HepG2 (cell line): ENCODE measurements at regions not wholly inside any gene's neighbourhood (a gene's known extent, or its start where the extent isn't known, plus 50 kb on each side); places are given as distances from the start of the nearest gene placed in this dataset.
A peak's percentile ranks its signal among the peaks of the same experiment; 100 is the strongest.

Source experiments
- ATAC-seq: fragments of 200-7000 bp; cut with Tn5 transposase; 3 replicates; pipeline ENCODE4 v1.9.1; 2020; ENCODE audit warnings: mild to moderate bottlenecking, moderate library complexity
- BruUV-seq: library from RNA; stranded (reverse); fragments of 400-500 nt; replicated peaks from 2 replicates; lab custom pipeline; 2021; lab: Mats Ljungman, UMichigan
- CTCF ChIA-PET: fragments of 300-600 bp; formaldehyde crosslinking; extraction: SDS; loops from one replicate; lab custom pipeline; 2021; ENCODE audit warnings: low total read pairs, inconsistent platforms, low intra/inter-chr PET ratio; lab: Yijun Ruan, JAX
- POLR2A ChIA-PET: fragments of 350-600 bp; sonication (Branson Sonifier 250); formaldehyde crosslinking; loops from one replicate; lab custom pipeline; 2020; ENCODE audit warnings: antibody characterized with exemption, inconsistent platforms; lab: Yijun Ruan, JAX
- DNase-seq: peaks from one replicate; pipeline ENCODE4 v3.0.0-alpha.2; 2015; ENCODE audit warnings: low spot score
- FAIRE-seq: peaks from 3 replicates; lab custom pipeline; 2011; peaks lifted over from hg19 to GRCh38; lab: Jason Lieb, UNC
- H2AFZ ChIP-seq: one replicate; pipeline ENCODE4 v1.6.1; 2011; ENCODE audit warnings: low read length, inconsistent platforms
- H3K27ac ChIP-seq: fragments of 300-600 bp; 3 replicates; pipeline ENCODE4 v1.8.0; 2011; ENCODE audit warnings: mixed run types, mild to moderate bottlenecking, mixed read lengths, low read length, inconsistent platforms; ENCODE audit not compliant: insufficient read depth; ENCODE audit errors: extremely low read length
- H3K27me3 ChIP-seq, 2 experiments: fragments of 200-600 bp in 1 of 2; 2 replicates in 1 of 2; 3 replicates in 1 of 2; pipeline versions ENCODE4 v1.6.0 to v1.8.0; 2011; ENCODE audit warnings: low read length in 2 of 2, mild to moderate bottlenecking in 2 of 2, moderate library complexity in 2 of 2, inconsistent platforms in 1 of 2; ENCODE audit not compliant: insufficient read depth in 2 of 2, control insufficient read depth in 1 of 2
- H3K36me3 ChIP-seq, 2 experiments: fragments of 200-600 bp in 1 of 2; replicated peaks in 1 of 2; 2 replicates in 1 of 2; 3 replicates in 1 of 2; pipeline versions ENCODE4 v1.5.1 to v1.8.0; 2011; ENCODE audit warnings: low read length in 2 of 2, inconsistent platforms in 1 of 2; ENCODE audit not compliant: insufficient read depth in 2 of 2, control insufficient read depth in 1 of 2
- H3K4me1 ChIP-seq: 2 replicates; pipeline ENCODE4 v1.5.1; 2012; ENCODE audit warnings: low read length, inconsistent platforms; ENCODE audit not compliant: insufficient read depth
- H3K4me2 ChIP-seq: 2 replicates; pipeline ENCODE4 v1.6.0; 2011; ENCODE audit warnings: low read depth, low read length, inconsistent platforms
- H3K4me3 ChIP-seq, 3 experiments: fragments of 200-600 bp in 1 of 3; sonication (generic), shearing (Covaris generic) in 1 of 3; replicated peaks in 1 of 3; 2 replicates each; pipeline ENCODE4 v1.5.1; 2011 to 2016; ENCODE audit warnings: low read length in 3 of 3, inconsistent platforms in 2 of 3, low read depth in 2 of 3, mild to moderate bottlenecking in 2 of 3, control low read depth in 1 of 3, mixed read lengths in 1 of 3; ENCODE audit not compliant: insufficient read depth in 1 of 3
- H3K79me2 ChIP-seq: one replicate; pipeline ENCODE4 v1.6.1; 2011; ENCODE audit warnings: low read length, inconsistent platforms; ENCODE audit not compliant: insufficient read depth
- H3K9ac ChIP-seq: 2 replicates; pipeline ENCODE4 v1.6.0; 2011; ENCODE audit warnings: mild to moderate bottlenecking, low read depth, low read length, inconsistent platforms; ENCODE audit not compliant: insufficient read depth
- H3K9me3 ChIP-seq: 2 replicates; pipeline ENCODE4 v1.5.1; 2012; ENCODE audit warnings: mild to moderate bottlenecking, low read length
- H4K20me1 ChIP-seq: 2 replicates; pipeline ENCODE4 v1.6.0; 2011; ENCODE audit warnings: inconsistent platforms, mild to moderate bottlenecking, low read length, moderate library complexity; ENCODE audit not compliant: insufficient read depth
- ATF5 ChIP-seq: sonication (generic); formaldehyde crosslinking; IDR thresholded peaks from 2 replicates; pipeline ENCODE4 v1.4.0; 2020; ENCODE audit warnings: mild to moderate bottlenecking, low read depth, missing genetic modification reagents
- GMEB2 ChIP-seq: IDR thresholded peaks from 2 replicates; pipeline ENCODE4 v1.6.1; 2016; ENCODE audit warnings: missing biosample characterization, missing genetic modification reagents, low read depth
- JUND ChIP-seq: sonication (generic); formaldehyde crosslinking; IDR thresholded peaks from 2 replicates; pipeline ENCODE4 v1.8.0; 2022; ENCODE audit warnings: mild to moderate bottlenecking, missing genetic modification reagents
- MAF1 ChIP-seq: sonication (generic); formaldehyde crosslinking; IDR thresholded peaks from 2 replicates; pipeline ENCODE4 v1.5.0; 2020; ENCODE audit warnings: missing genetic modification reagents, borderline replicate concordance
- MAFF ChIP-seq: IDR thresholded peaks from 2 replicates; pipeline ENCODE4 v1.6.1; 2011; ENCODE audit warnings: low read depth, low read length, improper control_type of control experiment
- MAFK ChIP-seq, 2 experiments: IDR thresholded peaks in 1 of 2; conservative IDR thresholded peaks in 1 of 2; 2 replicates each; pipeline ENCODE4 v1.6.1; 2011; ENCODE audit warnings: improper control_type of control experiment in 2 of 2, low read length in 2 of 2
- SNAPC5 ChIP-seq: sonication (generic); formaldehyde crosslinking; IDR thresholded peaks from 2 replicates; pipeline ENCODE4 v1.8.1; 2023; ENCODE audit warnings: mild to moderate bottlenecking, missing genetic modification reagents, borderline replicate concordance
- ZNF598 ChIP-seq: sonication (generic); formaldehyde crosslinking; IDR thresholded peaks from 2 replicates; pipeline ENCODE4 v1.5.1; 2020; ENCODE audit warnings: mild to moderate bottlenecking, missing genetic modification reagents, borderline replicate concordance
- WGBS: methylation state at CpG from one replicate; pipeline ENCODE4 v1.1.6; 2017; ENCODE audit warnings: low lambda C conversion rate; 5-methylcytosine and 5-hydroxymethylcytosine counted together
- in situ Hi-C: cut with HindIII; loops from 2 replicates; pipeline ENCODE4 v1.10.0; 2017; ENCODE audit warnings: low pct_unique_long_range_greater_than_20kb; ENCODE audit not compliant: extremely low pct_ligation_motif_present
- intact Hi-C: fragments of 100-400 bp; cut with micrococcal nuclease; formaldehyde crosslinking; loops from one replicate; pipeline ENCODE4 v1.10.0; 2022; ENCODE audit not compliant: unreplicated experiment
- TF ChIP-seq, protein P1 (sequence below): sonication (generic); formaldehyde crosslinking; IDR thresholded peaks from 2 replicates; pipeline ENCODE4 v1.4.0; 2020; ENCODE audit warnings: missing genetic modification reagents

- H3K27me3 ChIP-seq, result peaks cover 0 to 10% of the 10 kb centered on the region in 2 experiments; a peak in 1 of 5 replicates
- no peak overlapping the region for H2AFZ ChIP-seq
- no peaks in the 10 kb centered on the region for H3K79me2 ChIP-seq
- no peaks in the 10 kb centered on the region for H3K4me1 ChIP-seq
- ATAC-seq (no peak), FAIRE-seq (no peak), DNase-seq (no peak)
- H4K20me1 ChIP-seq, result no peaks in the 10 kb centered on the region
- H3K36me3 ChIP-seq, result no peaks in the 10 kb centered on the region
- intact Hi-C loops (no loop called here), in situ Hi-C loops (no loop called here)
- no TSS peak for BruUV-seq
- H3K9me3 ChIP-seq, result no peaks in the 10 kb centered on the region
- POLR2A ChIA-PET, result no interaction called here
- 21% methylated on average over 4 of the region's 4 CpGs for WGBS
- H3K4me3 ChIP-seq, result no peak overlapping the region
- TF ChIP-seq JUND, result no peak
- peak; percentile 83 for TF ChIP-seq MAFF
- TF ChIP-seq, protein P1, sequence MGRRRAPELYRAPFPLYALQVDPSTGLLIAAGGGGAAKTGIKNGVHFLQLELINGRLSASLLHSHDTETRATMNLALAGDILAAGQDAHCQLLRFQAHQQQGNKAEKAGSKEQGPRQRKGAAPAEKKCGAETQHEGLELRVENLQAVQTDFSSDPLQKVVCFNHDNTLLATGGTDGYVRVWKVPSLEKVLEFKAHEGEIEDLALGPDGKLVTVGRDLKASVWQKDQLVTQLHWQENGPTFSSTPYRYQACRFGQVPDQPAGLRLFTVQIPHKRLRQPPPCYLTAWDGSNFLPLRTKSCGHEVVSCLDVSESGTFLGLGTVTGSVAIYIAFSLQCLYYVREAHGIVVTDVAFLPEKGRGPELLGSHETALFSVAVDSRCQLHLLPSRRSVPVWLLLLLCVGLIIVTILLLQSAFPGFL (CRISPR knock-in tag), result no peak
- TF ChIP-seq ATF5 (CRISPR knock-in tag), result no peak
- TF ChIP-seq GMEB2, result no peak
- peak; percentile 87 to 89 for TF ChIP-seq MAFK (conservative IDR thresholded peaks at IDR 0.05 in 1 of 2, IDR thresholded peaks at IDR 0.05 in 1 of 2; ENCODE audit: low read length in 2 of 2)
- no peak for TF ChIP-seq ZNF598
- no peak for TF ChIP-seq SNAPC5 (CRISPR knock-in tag)
- TF ChIP-seq MAF1, result no peak
- H3K4me2 ChIP-seq, result no peak overlapping the region
- H3K9ac ChIP-seq, result no peak overlapping the region
- CTCF ChIA-PET, result no interaction called here
- H3K27ac ChIP-seq, result no peak overlapping the region
Measured at GRCh38 chr16:87108278-87108677, 208.9 kb downstream of the C16orf95 start.
